Smooth muscle cell (in vitro differentiated cells): ENCODE measurements at regions not wholly inside any gene's neighbourhood (a gene's known extent, or its start where the extent isn't known, plus 50 kb on each side); places are given as distances from the start of the nearest gene placed in this dataset. TPM values are rescaled to one million over a fixed set of nuclear protein-coding genes. Genes with fewer than 3 reads are reported as not detected.

Experiments
- DNase-seq: peaks from one replicate; lab custom pipeline; 2025; ENCODE audit not compliant: unreplicated experiment; lab: John Stamatoyannopoulos, UW
- H2AFZ ChIP-seq: fragments of 200-600 bp; sonication (generic); 2 replicates; pipeline ENCODE4 v1.6.0; 2016; ENCODE audit warnings: antibody characterized with exemption, low read depth, mild to moderate bottlenecking
- H3F3A ChIP-seq: fragments of 200-600 bp; sonication (generic); 2 replicates; pipeline ENCODE4 v1.6.0; 2017; ENCODE audit warnings: antibody characterized with exemption, low read depth
- H3K27ac ChIP-seq: fragments of 200-600 bp; sonication (generic); 2 replicates; pipeline ENCODE4 v1.5.1; 2016; ENCODE audit warnings: low read depth, mild to moderate bottlenecking
- H3K27me3 ChIP-seq: fragments of 200-600 bp; sonication (generic); 2 replicates; pipeline ENCODE4 v1.6.1; 2016; ENCODE audit warnings: low read depth, mild to moderate bottlenecking
- H3K36me3 ChIP-seq: fragments of 200-600 bp; sonication (generic); 2 replicates; pipeline ENCODE4 v1.5.1; 2016; ENCODE audit warnings: low read depth
- H3K4me1 ChIP-seq: fragments of 200-600 bp; sonication (generic); 2 replicates; pipeline ENCODE4 v1.5.1; 2016; ENCODE audit warnings: low read depth
- H3K4me2 ChIP-seq: fragments of 200-600 bp; sonication (generic); 2 replicates; pipeline ENCODE4 v1.6.0; 2016; ENCODE audit warnings: mild to moderate bottlenecking
- H3K4me3 ChIP-seq: fragments of 200-600 bp; sonication (generic); 2 replicates; pipeline ENCODE4 v1.5.1; 2016; ENCODE audit warnings: mild to moderate bottlenecking
- H3K79me2 ChIP-seq: fragments of 200-600 bp; sonication (generic); 2 replicates; pipeline ENCODE4 v1.6.0; 2016; ENCODE audit warnings: low read depth, mild to moderate bottlenecking
- H3K9ac ChIP-seq: fragments of 200-600 bp; sonication (generic); 2 replicates; pipeline ENCODE4 v1.6.0; 2016; ENCODE audit warnings: low read depth
- H3K9me3 ChIP-seq: fragments of 200-600 bp; sonication (generic); replicated peaks from 2 replicates; pipeline ENCODE4 v1.5.1; 2016; ENCODE audit warnings: low read depth
- H4K20me1 ChIP-seq: fragments of 200-600 bp; sonication (generic); 2 replicates; pipeline ENCODE4 v1.6.0; 2016; ENCODE audit warnings: low read depth
- CTCF ChIP-seq: fragments of 200-600 bp; sonication (generic); IDR thresholded peaks from 2 replicates; pipeline ENCODE4 v1.5.1; 2017; ENCODE audit warnings: borderline replicate concordance, mild to moderate bottlenecking, antibody characterized with exemption; ENCODE audit not compliant: insufficient read depth, poor library complexity, severe bottlenecking
- whole genome bisulfite sequencing: methylation state at CpG from one replicate; pipeline ENCODE4 v1.1.7; 2016; ENCODE audit warnings: low lambda C conversion rate; 5-methylcytosine and 5-hydroxymethylcytosine counted together
- small RNA-seq: library from RNA; depleted of rRNA; stranded (forward); fragments of <200 nt; gene quantifications from one replicate; pipeline ENCODE3, GENCODE V24; 2014

- Histone ChIP-seq H3K9me3 (no peaks in the 10 kb centered on the region), H2AFZ (no peak overlapping the region), H3K4me3 (no peak overlapping the region), H3K27ac (no peak overlapping the region), H3K4me2 (no peak overlapping the region), H3F3A (no peaks in the 10 kb centered on the region), H3K27me3 (peaks cover 7% of the 10 kb centered on the region), H3K9ac (no peak overlapping the region), H3K79me2 (no peaks in the 10 kb centered on the region), H4K20me1 (no peaks in the 10 kb centered on the region), H3K36me3 (no peaks in the 10 kb centered on the region), H3K4me1 (no peaks in the 10 kb centered on the region)
- DNase-seq = no peak
- TF ChIP-seq CTCF = no peak
Measured at GRCh38 chr17:10899281-10899680, 61.4 kb upstream of the PIRT start.

- H3K27me3 ChIP-seq = no peaks in the 10 kb centered on the region
- DNase-seq = no peak
- no peak overlapping the region for H3K9ac ChIP-seq
- H3K36me3 ChIP-seq = no peaks in the 10 kb centered on the region
- H3K27ac ChIP-seq = no peak overlapping the region
- H3K4me1 ChIP-seq = no peaks in the 10 kb centered on the region
- H2AFZ ChIP-seq = no peak overlapping the region
- no peaks in the 10 kb centered on the region for H4K20me1 ChIP-seq
- no peak for TF ChIP-seq CTCF
- 81% methylated on average over 2 of the region's 2 CpGs for WGBS
- H3K4me3 ChIP-seq = no peak overlapping the region
- no peaks in the 10 kb centered on the region for H3K79me2 ChIP-seq
- no peaks in the 10 kb centered on the region for H3K9me3 ChIP-seq
- no peaks in the 10 kb centered on the region for H3F3A ChIP-seq
- H3K4me2 ChIP-seq = no peak overlapping the region
Measured at GRCh38 chr17:10894220-10894619, 56.3 kb upstream of the PIRT start.

GRCh38 chr17:10888858-10889257 lies 51.0 kb upstream of the PIRT start:
- no peak overlapping the region for H3K4me3 ChIP-seq
- no peaks in the 10 kb centered on the region for H3K36me3 ChIP-seq
- no peak overlapping the region for H2AFZ ChIP-seq
- H3K79me2 ChIP-seq = no peaks in the 10 kb centered on the region
- no peaks in the 10 kb centered on the region for H3K27me3 ChIP-seq
- no peak overlapping the region for H3K9ac ChIP-seq
- no peak overlapping the region for H3K27ac ChIP-seq
- no peaks in the 10 kb centered on the region for H3F3A ChIP-seq
- no peaks in the 10 kb centered on the region for H4K20me1 ChIP-seq
- WGBS = 82% methylated on average over 4 of the region's 4 CpGs
- H3K4me1 ChIP-seq = no peaks in the 10 kb centered on the region
- no peak for TF ChIP-seq CTCF
- no peak for DNase-seq
- H3K9me3 ChIP-seq = no peaks in the 10 kb centered on the region
- no peak overlapping the region for H3K4me2 ChIP-seq

Small RNA genes lying in the stretch of these regions (small RNA-seq; reads per million reads assigned to genes)
- not detected for gene RN7SL601P
